Skeletal muscle tissue (tissue), 3 donors: ENCODE measurements at regions not wholly inside any gene's neighbourhood (a gene's known extent, or its start where the extent isn't known, plus 50 kb on each side); places are given as distances from the start of the nearest gene placed in this dataset.

Experiments
- H3K27ac ChIP-seq: one replicate; pipeline ENCODE4 v1.7.0; 2013; ENCODE audit warnings: mild to moderate bottlenecking, low read depth, low read length, inconsistent platforms
- H3K27me3 ChIP-seq, 3 donors: one replicate each; pipeline ENCODE4 v1.7.0; 2013; ENCODE audit warnings: low read length in 3 of 3; ENCODE audit not compliant: control insufficient read depth in 3 of 3, insufficient read depth in 3 of 3
- H3K36me3 ChIP-seq, 3 donors: one replicate each; pipeline ENCODE4 v1.7.0; 2013; ENCODE audit warnings: low read length in 3 of 3; ENCODE audit not compliant: control insufficient read depth in 3 of 3, insufficient read depth in 3 of 3
- H3K4me1 ChIP-seq, 3 donors: one replicate each; pipeline ENCODE4 v1.7.0; 2013; ENCODE audit warnings: low read length in 3 of 3, mild to moderate bottlenecking in 3 of 3; ENCODE audit not compliant: control insufficient read depth in 3 of 3, insufficient read depth in 3 of 3
- H3K4me3 ChIP-seq, 3 donors: one replicate each; pipeline ENCODE4 v1.7.0; 2013; ENCODE audit warnings: low read length in 3 of 3
- H3K9ac ChIP-seq, 3 donors: one replicate each; pipeline ENCODE4 v1.7.0; 2013; ENCODE audit warnings: low read length in 3 of 3, mild to moderate bottlenecking in 3 of 3, moderate library complexity in 2 of 3, low read depth in 1 of 3
- H3K9me3 ChIP-seq, 3 donors: one replicate each; pipeline ENCODE4 v1.7.0; 2013; ENCODE audit warnings: low read length in 3 of 3; ENCODE audit not compliant: control insufficient read depth in 3 of 3
- donor health status: Osteomylitis.

- no peaks in the 10 kb centered on the region for H3K4me1 ChIP-seq
- H3K36me3 ChIP-seq = no peaks in the 10 kb centered on the region
- no peaks in the 10 kb centered on the region for H3K27me3 ChIP-seq
- no peak overlapping the region for H3K9ac ChIP-seq
- no peak overlapping the region for H3K27ac ChIP-seq
- no peaks in the 10 kb centered on the region for H3K9me3 ChIP-seq
- H3K4me3 ChIP-seq = no peak overlapping the region
These were observed 1337.0 kb upstream of the FAM98A start for GRCh38 chr2:34936089-34936488.

- Histone ChIP-seq H3K4me3 (no peak overlapping the region), H3K36me3 (no peaks in the 10 kb centered on the region), H3K4me1 (no peaks in the 10 kb centered on the region), H3K27ac (no peak overlapping the region), H3K9ac (no peak overlapping the region), H3K9me3 (no peaks in the 10 kb centered on the region), H3K27me3 (no peaks in the 10 kb centered on the region)
These were observed 1313.0 kb upstream of the FAM98A start for GRCh38 chr2:34912084-34912483.

GRCh38 chr2:34909992-34910705, 1311.0 kb upstream of the FAM98A start:
- no peak overlapping the region for H3K27ac ChIP-seq
- no peaks in the 10 kb centered on the region for H3K27me3 ChIP-seq
- no peak overlapping the region for H3K4me3 ChIP-seq
- no peaks in the 10 kb centered on the region for H3K36me3 ChIP-seq
- no peaks in the 10 kb centered on the region for H3K4me1 ChIP-seq
- no peak overlapping the region for H3K9ac ChIP-seq
- H3K9me3 ChIP-seq = no peaks in the 10 kb centered on the region

GRCh38 chr2:34907812-34908211, 1308.7 kb upstream of the FAM98A start:
- Histone ChIP-seq H3K27me3 (no peaks in the 10 kb centered on the region), H3K9ac (no peak overlapping the region), H3K4me1 (no peaks in the 10 kb centered on the region), H3K27ac (no peak overlapping the region), H3K36me3 (no peaks in the 10 kb centered on the region), H3K9me3 (no peaks in the 10 kb centered on the region), H3K4me3 (no peak overlapping the region)

GRCh38 chr2:34901739-34902138, 1302.6 kb upstream of the FAM98A start:
- no peak overlapping the region for H3K27ac ChIP-seq
- no peaks in the 10 kb centered on the region for H3K9me3 ChIP-seq
- H3K9ac ChIP-seq = no peak overlapping the region
- H3K4me1 ChIP-seq = no peaks in the 10 kb centered on the region
- H3K27me3 ChIP-seq = no peaks in the 10 kb centered on the region
- H3K36me3 ChIP-seq = no peaks in the 10 kb centered on the region
- H3K4me3 ChIP-seq = no peak overlapping the region

GRCh38 chr2:34899079-34899478, 1300.0 kb upstream of the FAM98A start:
- H3K9me3 ChIP-seq = no peaks in the 10 kb centered on the region
- H3K4me3 ChIP-seq = no peak overlapping the region
- H3K36me3 ChIP-seq = no peaks in the 10 kb centered on the region
- H3K27ac ChIP-seq = no peak overlapping the region
- H3K9ac ChIP-seq = no peak overlapping the region
- H3K27me3 ChIP-seq = no peaks in the 10 kb centered on the region
- H3K4me1 ChIP-seq = no peaks in the 10 kb centered on the region

GRCh38 chr2:34892766-34893165, 1293.7 kb upstream of the FAM98A start:
- Histone ChIP-seq H3K9me3 (no peaks in the 10 kb centered on the region), H3K27me3 (no peaks in the 10 kb centered on the region), H3K36me3 (no peaks in the 10 kb centered on the region), H3K4me1 (no peaks in the 10 kb centered on the region), H3K27ac (no peak overlapping the region), H3K9ac (no peak overlapping the region), H3K4me3 (no peak overlapping the region)

GRCh38 chr2:34892256-34892655, 1293.2 kb upstream of the FAM98A start:
- H3K9me3 ChIP-seq = no peaks in the 10 kb centered on the region
- H3K27ac ChIP-seq = no peak overlapping the region
- H3K27me3 ChIP-seq = no peaks in the 10 kb centered on the region
- no peak overlapping the region for H3K9ac ChIP-seq
- no peaks in the 10 kb centered on the region for H3K36me3 ChIP-seq
- H3K4me3 ChIP-seq = no peak overlapping the region
- H3K4me1 ChIP-seq = no peaks in the 10 kb centered on the region

- Histone ChIP-seq H3K4me1 (no peaks in the 10 kb centered on the region), H3K27me3 (no peaks in the 10 kb centered on the region)
These were observed 1276.1 kb upstream of the FAM98A start for GRCh38 chr2:34875091-34875745.

GRCh38 chr2:34853646-34854045, 1254.5 kb upstream of the FAM98A start:
- peaks cover 0 to 2% (median 2%) of the 10 kb centered on the region in 3 donors for H3K9me3 ChIP-seq
- H3K4me3 ChIP-seq = no peak overlapping the region
- H3K27me3 ChIP-seq = no peaks in the 10 kb centered on the region
- H3K9ac ChIP-seq = no peak overlapping the region
- no peak overlapping the region for H3K27ac ChIP-seq
- H3K36me3 ChIP-seq = no peaks in the 10 kb centered on the region
- H3K4me1 ChIP-seq = no peaks in the 10 kb centered on the region

More at GRCh38 chr2:34875091-34875745, 1276.1 kb upstream of the FAM98A start:
- Histone ChIP-seq H3K36me3 (no peaks in the 10 kb centered on the region), H3K9ac (no peak overlapping the region), H3K9me3 (no peaks in the 10 kb centered on the region), H3K27ac (no peak overlapping the region), H3K4me3 (no peak overlapping the region)
